Neutrophil (primary cell): ENCODE measurements at regions not wholly inside any gene's neighbourhood (a gene's known extent, or its start where the extent isn't known, plus 50 kb on each side); places are given as distances from the start of the nearest gene placed in this dataset.
"Not testable (repeated sequence)": the region's sequence is repeated elsewhere in the genome, so short reads cannot be mapped to it uniquely, and the experiment has no call there.

ENCODE experiments used
- H3K27ac ChIP-seq: fragments of 200-600 bp; sonication (generic); 2 replicates; pipeline ENCODE4 v1.5.1; 2016; ENCODE audit warnings: mild to moderate bottlenecking, moderate library complexity
- H3K27me3 ChIP-seq: fragments of 200-600 bp; sonication (generic); 2 replicates; pipeline ENCODE4 v1.6.0; 2016; ENCODE audit warnings: mild to moderate bottlenecking
- H3K36me3 ChIP-seq: fragments of 200-600 bp; sonication (generic); 2 replicates; pipeline ENCODE4 v1.5.1; 2017
- H3K4me1 ChIP-seq, 2 experiments: fragments of 200-600 bp in 1 of 2; sonication (generic) in 1 of 2; 1 replicate in 1 of 2; 2 replicates in 1 of 2; pipeline versions ENCODE4 v1.5.1 to v1.6.1; 2013 to 2016; ENCODE audit warnings: low read depth in 1 of 2, low read length in 1 of 2, mild to moderate bottlenecking in 1 of 2, moderate library complexity in 1 of 2; ENCODE audit not compliant: control insufficient read depth in 1 of 2, insufficient read depth in 1 of 2
- H3K4me3 ChIP-seq, 2 experiments: fragments of 200-600 bp in 1 of 2; sonication (generic) in 1 of 2; 1 replicate in 1 of 2; 2 replicates in 1 of 2; pipeline ENCODE4 v1.5.1; 2013 to 2016; ENCODE audit warnings: low read depth in 1 of 2, low read length in 1 of 2, mild to moderate bottlenecking in 1 of 2, moderate library complexity in 1 of 2
- H3K9me3 ChIP-seq: fragments of 200-600 bp; sonication (generic); 2 replicates; pipeline ENCODE4 v1.5.1; 2016
- CTCF ChIP-seq: fragments of 200-600 bp; sonication (generic); IDR thresholded peaks from 2 replicates; pipeline ENCODE4 v1.5.1; 2016; ENCODE audit warnings: antibody characterized with exemption

DNA sequence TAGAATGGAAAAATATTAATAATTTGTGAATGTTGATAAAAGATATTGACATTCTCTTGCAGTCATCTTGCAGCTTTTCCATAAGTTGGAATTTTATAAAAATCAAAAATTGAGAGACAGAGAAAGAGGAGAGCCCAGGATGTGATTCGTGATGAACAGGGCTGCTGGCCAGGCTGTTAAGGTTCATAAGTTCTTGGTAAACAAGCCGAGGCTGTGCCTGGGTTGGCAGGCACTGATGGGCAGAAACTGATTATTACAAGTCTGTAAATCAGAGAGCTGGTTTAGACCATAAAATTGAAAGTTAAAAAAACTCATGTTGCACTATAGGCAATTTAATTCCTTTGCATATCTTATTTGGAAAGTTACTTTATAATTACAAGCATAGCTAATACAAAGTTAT lies 533.7 kb downstream of the HAPSTR1 start:
- Histone ChIP-seq H3K27me3 (no peaks in the 10 kb centered on the region), H3K36me3 (no peaks in the 10 kb centered on the region), H3K4me3 (no peak overlapping the region), H3K4me1 (no peaks in the 10 kb centered on the region), H3K27ac (no peak overlapping the region), H3K9me3 (no peaks in the 10 kb centered on the region)
- TF ChIP-seq CTCF: no peak

GRCh38 chr16:9627427-9627826 lies 536.0 kb downstream of the HAPSTR1 start:
- Histone ChIP-seq H3K4me3 (no peak overlapping the region), H3K9me3 (no peaks in the 10 kb centered on the region), H3K27ac (no peak overlapping the region)

GRCh38 chr16:9630119-9630518 lies 538.7 kb downstream of the HAPSTR1 start:
- no peaks in the 10 kb centered on the region for H3K27me3 ChIP-seq
- H3K9me3 ChIP-seq: no peaks in the 10 kb centered on the region
- H3K36me3 ChIP-seq: no peaks in the 10 kb centered on the region
- no peak for TF ChIP-seq CTCF
- no peak overlapping the region for H3K27ac ChIP-seq
- no peaks in the 10 kb centered on the region for H3K4me1 ChIP-seq
- H3K4me3 ChIP-seq: no peak overlapping the region

More at GRCh38 chr16:9627427-9627826, 536.0 kb downstream of the HAPSTR1 start:
- Histone ChIP-seq H3K36me3 (no peaks in the 10 kb centered on the region), H3K4me1 (no peaks in the 10 kb centered on the region), H3K27me3 (no peaks in the 10 kb centered on the region)
- TF ChIP-seq CTCF: no peak

DNA sequence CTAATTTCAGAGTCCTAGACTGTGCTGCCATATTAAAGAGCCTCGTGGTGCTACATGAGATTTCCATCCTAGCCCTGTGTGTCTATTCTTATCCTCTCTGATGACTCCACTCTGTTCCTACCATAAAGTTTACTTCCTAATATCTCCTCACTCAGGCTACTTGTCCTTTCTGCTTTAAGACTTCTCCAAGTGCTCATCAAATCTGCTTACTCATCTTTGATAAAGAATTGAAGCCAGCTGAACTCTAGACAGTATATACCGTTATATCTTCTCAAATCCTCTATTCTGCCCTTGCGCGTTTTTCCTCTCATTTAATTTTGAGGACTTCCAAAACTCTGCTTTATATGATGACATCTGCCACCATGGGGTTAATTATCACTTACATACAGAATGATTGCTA lies 539.5 kb downstream of the HAPSTR1 start:
- H3K4me1 ChIP-seq: no peaks in the 10 kb centered on the region
- H3K27ac ChIP-seq: no peak overlapping the region
- H3K36me3 ChIP-seq: no peaks in the 10 kb centered on the region
- no peaks in the 10 kb centered on the region for H3K27me3 ChIP-seq
- H3K9me3 ChIP-seq: no peaks in the 10 kb centered on the region
- no peak overlapping the region for H3K4me3 ChIP-seq
- TF ChIP-seq CTCF: no peak

GRCh38 chr16:9633844-9634243 lies 542.4 kb downstream of the HAPSTR1 start:
- no peak for TF ChIP-seq CTCF
- H3K27me3 ChIP-seq: no peaks in the 10 kb centered on the region
- no peak overlapping the region for H3K27ac ChIP-seq
- no peaks in the 10 kb centered on the region for H3K4me1 ChIP-seq
- H3K4me3 ChIP-seq: no peak overlapping the region
- no peaks in the 10 kb centered on the region for H3K36me3 ChIP-seq
- H3K9me3 ChIP-seq: no peaks in the 10 kb centered on the region

- H3K4me1 ChIP-seq, H3K27me3 ChIP-seq, H3K4me3 ChIP-seq, H3K36me3 ChIP-seq, H3K9me3 ChIP-seq, H3K27ac ChIP-seq: not testable (repeated sequence)
Observed at GRCh38 chr16:9635150-9635720, 543.8 kb downstream of the HAPSTR1 start.
